Keratinocyte (primary cell): ENCODE measurements at regions not wholly inside any gene's neighbourhood (a gene's known extent, or its start where the extent isn't known, plus 50 kb on each side); places are given as distances from the start of the nearest gene placed in this dataset.
A peak's percentile ranks its signal among the peaks of the same experiment; 100 is the strongest.

Experiments
- DNase-seq: peaks from one replicate; pipeline ENCODE4 v3.0.0-alpha.2; 2011; ENCODE audit warnings: low read depth, missing footprints, low spot score
- FAIRE-seq: peaks from 2 replicates; lab custom pipeline; 2011; peaks lifted over from hg19 to GRCh38; lab: Jason Lieb, UNC
- H2AFZ ChIP-seq: 2 replicates; pipeline ENCODE4 v1.6.0; 2012; ENCODE audit warnings: low read length, control low read depth, inconsistent platforms; ENCODE audit not compliant: control insufficient read depth
- H3K27ac ChIP-seq: 2 replicates; pipeline ENCODE4 v1.5.1; 2011; ENCODE audit warnings: low read length; ENCODE audit not compliant: control insufficient read depth, insufficient read depth
- H3K27me3 ChIP-seq: 3 replicates; pipeline ENCODE4 v1.6.0; 2011; ENCODE audit warnings: low read length; ENCODE audit not compliant: control insufficient read depth, insufficient read depth; ENCODE audit errors: extremely low read depth
- H3K36me3 ChIP-seq, 2 experiments: 2 replicates in 1 of 2; 3 replicates in 1 of 2; pipeline ENCODE4 v1.5.1; 2011; ENCODE audit warnings: low read length in 2 of 2, mild to moderate bottlenecking in 1 of 2; ENCODE audit not compliant: control insufficient read depth in 2 of 2, insufficient read depth in 2 of 2; ENCODE audit errors: extremely low read depth in 1 of 2
- H3K4me1 ChIP-seq: 3 replicates; pipeline ENCODE4 v1.5.1; 2011; ENCODE audit warnings: low read length; ENCODE audit not compliant: control insufficient read depth, insufficient read depth; ENCODE audit errors: extremely low read depth
- H3K4me2 ChIP-seq: 3 replicates; pipeline ENCODE4 v1.6.0; 2011; ENCODE audit warnings: low read depth, low read length; ENCODE audit not compliant: control insufficient read depth, insufficient read depth; ENCODE audit errors: extremely low read depth
- H3K4me3 ChIP-seq, 3 experiments: fragments of 200-600 bp in 1 of 3; sonication (generic) in 1 of 3; 2 replicates in 2 of 3; 3 replicates in 1 of 3; pipeline ENCODE4 v1.5.1; 2011 to 2016; ENCODE audit warnings: low read length in 3 of 3, mild to moderate bottlenecking in 3 of 3, control low read depth in 2 of 3, inconsistent platforms in 1 of 3, low read depth in 1 of 3, mixed read lengths in 1 of 3, mixed run types in 1 of 3, moderate library complexity in 1 of 3; ENCODE audit not compliant: control insufficient read depth in 2 of 3, insufficient read depth in 2 of 3; ENCODE audit errors: extremely low read depth in 1 of 3
- H3K79me2 ChIP-seq: 2 replicates; pipeline ENCODE4 v1.6.0; 2012; ENCODE audit warnings: low read length; ENCODE audit not compliant: control insufficient read depth, insufficient read depth
- H3K9ac ChIP-seq: 3 replicates; pipeline ENCODE4 v1.6.0; 2011; ENCODE audit warnings: low read length; ENCODE audit not compliant: control insufficient read depth, insufficient read depth; ENCODE audit errors: extremely low read depth
- H3K9me1 ChIP-seq: 3 replicates; pipeline ENCODE4 v1.6.0; 2011; ENCODE audit warnings: low read length; ENCODE audit not compliant: control insufficient read depth, insufficient read depth; ENCODE audit errors: extremely low read depth
- H3K9me3 ChIP-seq: 2 replicates; pipeline ENCODE4 v1.5.1; 2012; ENCODE audit warnings: low read depth, low read length; ENCODE audit not compliant: control insufficient read depth
- H4K20me1 ChIP-seq: 3 replicates; pipeline ENCODE4 v1.6.0; 2011; ENCODE audit warnings: low read length; ENCODE audit not compliant: control insufficient read depth, insufficient read depth; ENCODE audit errors: extremely low read depth
- EZH2 ChIP-seq: IDR thresholded peaks from one replicate; pipeline ENCODE4 v1.6.1; 2012; ENCODE audit warnings: inconsistent platforms, mild to moderate bottlenecking, low read length, moderate library complexity
- dilution Hi-C: fragments of 300-500 bp; cut with MboI; formaldehyde crosslinking; loops from one replicate; pipeline ENCODE4 v1.7.0; 2020; ENCODE audit warnings: low sequenced_read_pairs; ENCODE audit not compliant: extremely low pct_ligation_motif_present
- TF ChIP-seq, protein P1 (sequence below), 3 experiments: IDR thresholded peaks in 1 of 3; conservative IDR thresholded peaks in 1 of 3; optimal IDR thresholded peaks in 1 of 3; 2 replicates in 2 of 3; 3 replicates in 1 of 3; pipeline versions ENCODE3 to v1.5.1; 2011; ENCODE audit warnings: low read length in 3 of 3, mild to moderate bottlenecking in 3 of 3, moderate library complexity in 2 of 3, control low read depth in 1 of 3, inconsistent platforms in 1 of 3; ENCODE audit not compliant: insufficient read depth in 2 of 3; ENCODE audit errors: extremely low read depth in 1 of 3

- H3K4me3 ChIP-seq: no peak overlapping the region
- H3K27ac ChIP-seq: no peak overlapping the region
- no peaks in the 10 kb centered on the region for H3K27me3 ChIP-seq
- H2AFZ ChIP-seq: no peak overlapping the region
- TF ChIP-seq, protein P1, sequence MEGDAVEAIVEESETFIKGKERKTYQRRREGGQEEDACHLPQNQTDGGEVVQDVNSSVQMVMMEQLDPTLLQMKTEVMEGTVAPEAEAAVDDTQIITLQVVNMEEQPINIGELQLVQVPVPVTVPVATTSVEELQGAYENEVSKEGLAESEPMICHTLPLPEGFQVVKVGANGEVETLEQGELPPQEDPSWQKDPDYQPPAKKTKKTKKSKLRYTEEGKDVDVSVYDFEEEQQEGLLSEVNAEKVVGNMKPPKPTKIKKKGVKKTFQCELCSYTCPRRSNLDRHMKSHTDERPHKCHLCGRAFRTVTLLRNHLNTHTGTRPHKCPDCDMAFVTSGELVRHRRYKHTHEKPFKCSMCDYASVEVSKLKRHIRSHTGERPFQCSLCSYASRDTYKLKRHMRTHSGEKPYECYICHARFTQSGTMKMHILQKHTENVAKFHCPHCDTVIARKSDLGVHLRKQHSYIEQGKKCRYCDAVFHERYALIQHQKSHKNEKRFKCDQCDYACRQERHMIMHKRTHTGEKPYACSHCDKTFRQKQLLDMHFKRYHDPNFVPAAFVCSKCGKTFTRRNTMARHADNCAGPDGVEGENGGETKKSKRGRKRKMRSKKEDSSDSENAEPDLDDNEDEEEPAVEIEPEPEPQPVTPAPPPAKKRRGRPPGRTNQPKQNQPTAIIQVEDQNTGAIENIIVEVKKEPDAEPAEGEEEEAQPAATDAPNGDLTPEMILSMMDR (optimal IDR thresholded peaks at IDR 0.05 in 1 of 3, IDR thresholded peaks at IDR 0.05 in 1 of 3, conservative IDR thresholded peaks at IDR 0.05 in 1 of 3; ENCODE audit: extremely low read depth in 1 of 3, insufficient read depth in 2 of 3, low read length in 3 of 3): peak in 1 of 3 experiments; percentile 2
- no peak for TF ChIP-seq EZH2
- no peaks in the 10 kb centered on the region for H4K20me1 ChIP-seq
- dilution Hi-C loops: no loop called here
- H3K9ac ChIP-seq: no peak overlapping the region
- H3K79me2 ChIP-seq: no peaks in the 10 kb centered on the region
- no peak for DNase-seq
- H3K36me3 ChIP-seq: no peaks in the 10 kb centered on the region
- H3K4me2 ChIP-seq: no peak overlapping the region
- no peaks in the 10 kb centered on the region for H3K4me1 ChIP-seq
- no peak for FAIRE-seq
- H3K9me3 ChIP-seq: no peaks in the 10 kb centered on the region
- no peaks in the 10 kb centered on the region for H3K9me1 ChIP-seq
Observed at GRCh38 chr2:58341047-58341446, 99.9 kb upstream of the FANCL start.

- H3K9ac ChIP-seq: no peak overlapping the region
Observed at GRCh38 chr2:58339548-58340243, 98.6 kb upstream of the FANCL start.

More at GRCh38 chr2:58339548-58340243, 98.6 kb upstream of the FANCL start:
- dilution Hi-C loops: no loop called here
- Histone ChIP-seq H3K4me2 (no peak overlapping the region), H4K20me1 (no peaks in the 10 kb centered on the region), H3K9me3 (no peaks in the 10 kb centered on the region), H3K27me3 (no peaks in the 10 kb centered on the region), H3K4me1 (no peaks in the 10 kb centered on the region), H3K79me2 (no peaks in the 10 kb centered on the region), H3K27ac (no peak overlapping the region), H3K36me3 (no peaks in the 10 kb centered on the region), H3K4me3 (no peak overlapping the region), H3K9me1 (no peaks in the 10 kb centered on the region), H2AFZ (no peak overlapping the region)
- DNase-seq (no peak), FAIRE-seq (no peak)
- TF ChIP-seq EZH2: no peak
- TF ChIP-seq, protein P1 (optimal IDR thresholded peaks at IDR 0.05 in 1 of 3, IDR thresholded peaks at IDR 0.05 in 1 of 3, conservative IDR thresholded peaks at IDR 0.05 in 1 of 3; ENCODE audit: extremely low read depth in 1 of 3, insufficient read depth in 2 of 3, low read length in 3 of 3): no peak
